ENCODE measurements at regions not wholly inside any gene's neighbourhood (a gene's known extent, or its start where the extent isn't known, plus 50 kb on each side); places are given as distances from the start of the nearest gene placed in this dataset.
A peak's percentile ranks its signal among the peaks of the same experiment; 100 is the strongest.

DNA sequence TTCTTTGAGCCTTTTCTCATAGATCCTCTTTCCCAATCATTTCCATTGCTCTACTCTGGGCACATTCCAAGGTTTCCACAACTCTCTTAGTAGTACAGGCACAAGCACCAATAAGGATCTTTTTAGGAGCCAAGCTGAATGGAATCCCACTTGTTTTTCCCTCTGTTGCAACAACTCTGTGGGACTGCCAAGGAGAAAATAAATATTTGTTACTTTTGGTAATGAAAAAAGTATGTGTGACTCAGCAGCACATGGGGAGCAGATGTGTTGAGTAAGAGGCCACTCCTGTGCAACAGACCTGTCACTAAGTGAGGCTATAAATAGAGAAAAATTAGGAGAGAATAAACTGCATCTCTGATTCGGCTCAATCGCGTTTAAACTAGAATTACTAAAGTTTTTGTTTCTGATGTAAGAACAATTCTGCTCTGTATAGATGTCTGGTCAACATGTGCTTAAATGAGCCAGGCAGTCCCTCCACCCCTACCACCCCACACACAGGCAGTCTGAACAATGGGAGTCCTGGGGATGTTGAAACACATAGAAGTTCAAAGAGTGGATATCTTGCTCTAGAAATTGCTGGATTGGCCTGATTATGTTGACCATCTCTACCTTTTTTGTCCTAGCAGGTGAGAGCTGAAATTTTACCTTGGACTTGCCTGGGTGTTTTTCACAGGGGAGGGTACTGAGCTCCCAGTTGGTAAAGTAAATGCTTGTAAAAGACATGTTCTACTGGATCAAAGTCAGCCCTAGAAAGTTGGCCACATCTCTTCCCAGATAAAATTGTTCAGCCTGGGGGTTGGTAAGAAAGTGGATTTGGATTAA lies 244.3 kb upstream of the NOVA1 start:
- DNase-seq (ENCODE audit: missing footprints) (no peak), ATAC-seq (peak; percentile 96)
- intact Hi-C loops (cut with DNase I) = no loop called here

DNA sequence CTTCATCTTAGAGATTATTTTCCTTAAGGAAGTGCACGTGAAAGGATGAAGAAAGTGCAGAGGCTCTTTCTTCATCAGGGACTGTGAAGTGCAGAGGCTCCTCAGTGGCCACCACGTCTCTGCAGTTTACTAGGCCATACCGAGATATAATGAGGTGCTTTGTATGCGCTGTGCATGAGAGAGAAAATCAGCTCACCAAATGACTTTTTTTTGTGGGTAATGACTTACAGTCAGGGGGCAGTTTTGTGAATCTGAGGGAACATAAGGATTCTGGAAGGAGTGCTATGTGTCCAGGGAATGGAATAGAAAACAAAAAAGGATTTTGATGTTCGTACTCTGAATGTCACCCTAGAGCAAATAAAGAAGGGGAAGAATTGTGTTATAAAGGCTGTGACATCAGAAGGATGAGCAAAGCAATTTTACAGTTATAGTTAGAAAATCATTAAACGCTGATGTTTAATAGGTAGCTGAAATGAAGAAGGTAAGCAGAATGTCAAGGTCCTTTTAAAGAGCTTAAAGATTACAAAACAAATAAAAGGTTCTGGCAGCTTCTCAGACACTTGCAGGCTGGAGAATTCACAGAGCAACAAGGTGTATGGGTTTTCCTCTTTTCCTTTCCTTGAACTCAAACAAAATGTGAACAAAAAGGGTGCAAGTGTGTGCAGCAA lies 247.5 kb upstream of the NOVA1 start:
- DNase-seq (ENCODE audit: missing footprints) (no peak), ATAC-seq (no peak)
- intact Hi-C loops (cut with DNase I) = no loop called here

DNA sequence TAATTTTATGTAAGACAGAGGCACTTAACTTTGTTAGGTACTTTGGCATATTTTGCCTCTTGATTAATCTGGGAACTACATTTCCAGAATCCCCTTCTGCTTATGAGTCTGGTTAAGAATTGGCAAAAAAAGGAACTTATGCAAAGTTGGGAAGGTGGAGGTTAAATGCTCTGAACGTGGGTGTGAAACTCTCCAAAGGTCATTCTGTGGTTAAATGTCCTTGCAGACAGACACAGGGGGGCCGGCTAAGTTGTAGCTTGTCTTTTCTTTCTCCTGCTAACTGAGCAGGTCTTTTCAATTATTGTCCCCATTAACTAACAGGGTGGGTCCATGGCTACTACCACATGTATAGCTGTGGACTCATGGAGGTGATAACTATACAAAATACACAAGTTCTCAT lies 248.6 kb upstream of the NOVA1 start:
- ATAC-seq = no peak
- intact Hi-C loops (cut with DNase I) = no loop called here
- DNase-seq (ENCODE audit: missing footprints) = no peak

DNA sequence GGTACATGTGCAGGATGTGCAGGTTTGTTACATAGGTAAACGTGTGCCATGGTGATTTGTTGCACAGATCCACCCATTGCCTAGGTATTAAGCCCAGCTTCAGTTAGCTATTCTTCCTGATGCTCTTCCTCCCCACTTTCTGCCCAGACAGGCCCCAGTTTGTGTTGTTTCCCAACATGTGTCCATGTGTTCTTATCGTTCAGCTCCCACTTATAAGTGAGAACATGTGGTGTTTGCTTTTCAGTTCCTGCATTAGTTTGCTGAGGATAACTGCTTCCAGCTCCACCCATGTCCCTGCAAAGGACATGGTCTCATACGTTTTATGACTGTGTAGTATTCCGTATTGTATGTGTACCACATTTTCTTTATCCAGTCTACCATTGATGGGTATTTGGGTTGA lies 251.7 kb upstream of the NOVA1 start:
- intact Hi-C loops (cut with DNase I) = no loop called here
- ATAC-seq = no peak

DNA sequence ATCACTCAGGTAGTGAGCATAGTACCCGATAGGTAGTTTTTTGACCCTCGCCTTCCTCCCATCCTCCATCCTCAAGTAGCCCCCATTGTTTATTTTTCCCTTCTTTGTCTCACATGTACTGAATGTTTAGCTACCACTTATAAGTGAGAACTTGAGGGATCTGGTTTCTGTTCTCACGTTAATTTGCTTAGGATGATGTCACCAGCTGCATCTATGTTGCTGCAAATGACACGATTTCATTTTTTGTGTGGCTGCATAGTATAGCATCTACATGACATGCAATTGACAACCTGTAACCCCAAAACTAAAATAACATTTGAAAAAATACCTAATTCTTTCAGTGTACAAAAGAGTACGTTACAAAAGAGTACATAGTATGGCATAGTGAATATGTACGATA lies 254.0 kb upstream of the NOVA1 start:
- ATAC-seq (no peak), DNase-seq (ENCODE audit: missing footprints) (no peak)
- intact Hi-C loops (cut with DNase I) = no loop called here

More for the DNA sequence above, 251.7 kb upstream of the NOVA1 start:
- no peak for DNase-seq (ENCODE audit: missing footprints)

DNA sequence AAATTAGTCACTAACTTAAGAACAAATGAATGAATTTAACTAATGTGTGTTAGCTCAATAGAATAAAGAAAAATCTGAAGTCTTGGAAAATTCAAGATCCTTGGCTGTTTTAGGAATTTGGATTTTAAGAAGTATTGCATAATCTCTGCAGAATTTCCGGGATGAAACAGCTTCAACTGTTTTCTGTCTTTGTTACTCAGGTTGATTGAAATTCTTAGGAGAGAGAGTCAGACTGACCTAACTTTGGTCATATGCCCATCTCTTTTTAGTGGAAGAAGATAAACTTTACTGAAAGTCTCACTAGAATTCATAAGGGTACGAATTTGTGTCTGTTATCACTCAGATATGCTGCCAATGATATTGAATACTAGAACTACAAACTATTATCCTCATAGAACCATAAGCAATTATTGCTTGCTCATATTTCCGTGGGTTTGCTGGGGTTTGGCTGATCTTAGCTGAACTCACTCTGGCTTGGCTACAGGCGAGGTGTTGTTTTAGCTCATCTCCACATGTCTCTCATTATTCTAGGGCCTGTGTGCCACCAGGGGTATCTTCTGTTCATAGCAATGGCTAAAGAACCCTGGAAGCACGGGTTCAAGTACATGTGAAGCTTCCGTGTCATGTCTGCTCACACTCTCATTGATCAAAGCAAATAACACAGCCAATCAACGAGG lies 257.4 kb upstream of the NOVA1 start:
- intact Hi-C loops (cut with DNase I) = no loop called here
- DNase-seq (ENCODE audit: missing footprints) = no peak

DNA sequence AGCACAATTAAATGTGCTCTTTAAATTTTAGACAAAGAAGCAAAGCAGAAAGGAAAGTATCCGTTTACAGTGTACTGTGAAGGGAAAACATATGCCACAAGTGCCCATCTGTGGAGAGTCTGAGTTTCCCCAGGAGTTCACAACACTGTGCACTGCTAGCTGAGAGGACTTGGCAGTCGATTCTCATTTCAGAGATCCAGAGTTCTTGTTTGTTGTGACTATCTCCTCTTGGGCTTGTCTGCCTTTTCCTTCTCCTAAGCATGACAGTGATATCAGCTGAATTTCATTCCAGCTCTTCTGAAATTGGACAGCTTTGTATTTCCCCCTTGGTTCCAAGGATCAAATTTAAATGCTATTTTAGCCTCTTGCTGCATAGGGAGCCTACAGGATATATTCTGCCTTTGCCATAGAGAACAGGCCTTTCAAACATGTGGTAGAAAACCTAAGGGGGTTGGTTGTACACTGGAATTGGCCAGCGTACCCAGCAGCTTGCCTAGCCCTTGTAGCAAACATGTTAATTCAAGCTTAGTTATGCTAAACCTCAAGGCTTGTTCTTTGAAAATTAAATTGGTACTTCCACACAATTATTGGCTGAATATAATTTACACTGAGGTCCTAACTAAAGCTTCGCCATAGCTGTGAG lies 259.2 kb upstream of the NOVA1 start:
- ATAC-seq (peak; percentile 94), DNase-seq (ENCODE audit: missing footprints) (no peak)
- intact Hi-C loops (cut with DNase I) = no loop called here

More for the DNA sequence above, 257.4 kb upstream of the NOVA1 start:
- peak; percentile 12 for ATAC-seq

DNA sequence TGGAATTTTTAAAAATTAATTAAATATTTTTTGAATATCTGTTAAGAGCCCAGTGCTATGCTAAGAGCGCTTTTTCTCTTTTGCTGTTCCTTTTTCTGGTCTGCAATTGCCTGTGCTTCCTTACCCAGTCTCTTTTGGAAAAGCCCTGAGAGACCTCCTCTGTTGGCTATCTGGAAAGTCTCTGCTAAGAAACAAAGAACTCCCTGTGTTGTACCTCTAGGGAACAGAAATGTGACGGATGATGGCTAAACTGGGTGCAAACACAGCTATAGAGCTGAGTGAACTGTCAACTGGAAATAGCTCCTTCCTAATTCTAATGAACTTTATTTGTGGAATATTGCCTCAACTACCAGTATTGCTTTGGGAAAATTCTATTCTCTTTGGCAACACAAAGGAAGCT lies 261.6 kb upstream of the NOVA1 start:
- intact Hi-C loops (cut with DNase I) = no loop called here
- no peak for DNase-seq (ENCODE audit: missing footprints)
- ATAC-seq = peak; percentile 50

DNA sequence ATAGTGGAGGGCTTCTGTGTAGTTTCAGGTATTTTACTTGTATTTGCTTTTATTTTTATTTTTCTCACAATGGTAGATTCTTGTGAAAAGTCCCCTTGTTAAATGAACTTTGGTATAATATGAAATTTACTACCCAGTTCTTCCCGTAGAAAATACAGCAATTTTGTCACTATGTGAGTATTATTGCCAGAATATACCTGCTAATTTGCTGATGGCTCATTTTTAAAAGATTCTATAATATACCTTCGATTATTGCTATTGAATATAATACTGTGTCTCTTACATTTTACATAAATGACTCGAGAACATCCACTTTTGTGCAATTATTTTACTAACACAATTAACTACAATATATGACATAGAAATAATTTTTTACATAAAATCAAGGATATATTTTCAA lies 262.3 kb upstream of the NOVA1 start:
- ATAC-seq = no peak
- DNase-seq (ENCODE audit: missing footprints) = no peak
- intact Hi-C loops (cut with DNase I) = no loop called here

DNA sequence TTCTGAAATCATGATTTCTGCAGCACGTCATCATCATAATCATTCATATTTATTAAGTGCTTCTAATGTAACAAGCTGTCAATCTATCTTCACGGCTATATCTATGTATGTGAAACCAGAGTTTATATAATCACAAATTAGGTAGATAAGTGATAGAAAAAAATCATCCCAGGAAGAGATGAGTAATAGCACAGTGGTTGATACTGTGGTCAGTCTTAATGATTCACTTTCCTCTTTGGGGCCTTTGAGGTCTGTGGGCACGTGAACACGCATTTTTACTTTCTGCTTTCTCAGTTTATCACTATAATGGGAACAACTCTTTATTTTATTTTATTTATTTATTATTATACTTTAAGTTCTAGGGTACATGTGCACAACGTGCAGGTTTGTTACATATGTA lies 265.9 kb upstream of the NOVA1 start:
- no peak for DNase-seq (ENCODE audit: missing footprints)
- ATAC-seq = no peak
- intact Hi-C loops (cut with DNase I) = no loop called here

DNA sequence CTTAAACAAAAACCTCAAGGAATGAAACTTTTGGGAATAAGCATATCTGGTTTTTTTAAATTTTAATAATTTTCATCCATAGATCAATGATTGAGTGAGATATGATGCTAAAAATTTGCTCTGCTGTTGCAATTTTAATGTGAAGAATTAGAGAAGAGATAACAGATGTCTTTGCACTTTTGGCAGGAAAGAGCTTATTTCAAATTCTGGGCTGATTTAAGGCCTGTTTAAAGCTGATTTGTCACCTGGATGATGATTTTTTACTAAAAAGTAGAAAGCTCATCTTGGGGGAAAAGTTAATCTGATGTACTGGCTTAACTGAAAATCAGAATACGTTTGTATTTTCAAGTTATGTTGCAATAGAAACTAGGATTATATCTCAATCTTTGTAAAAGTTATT lies 268.9 kb upstream of the NOVA1 start:
- intact Hi-C loops (cut with DNase I) = no loop called here
- DNase-seq (ENCODE audit: missing footprints) = no peak
- no peak for ATAC-seq

DNA sequence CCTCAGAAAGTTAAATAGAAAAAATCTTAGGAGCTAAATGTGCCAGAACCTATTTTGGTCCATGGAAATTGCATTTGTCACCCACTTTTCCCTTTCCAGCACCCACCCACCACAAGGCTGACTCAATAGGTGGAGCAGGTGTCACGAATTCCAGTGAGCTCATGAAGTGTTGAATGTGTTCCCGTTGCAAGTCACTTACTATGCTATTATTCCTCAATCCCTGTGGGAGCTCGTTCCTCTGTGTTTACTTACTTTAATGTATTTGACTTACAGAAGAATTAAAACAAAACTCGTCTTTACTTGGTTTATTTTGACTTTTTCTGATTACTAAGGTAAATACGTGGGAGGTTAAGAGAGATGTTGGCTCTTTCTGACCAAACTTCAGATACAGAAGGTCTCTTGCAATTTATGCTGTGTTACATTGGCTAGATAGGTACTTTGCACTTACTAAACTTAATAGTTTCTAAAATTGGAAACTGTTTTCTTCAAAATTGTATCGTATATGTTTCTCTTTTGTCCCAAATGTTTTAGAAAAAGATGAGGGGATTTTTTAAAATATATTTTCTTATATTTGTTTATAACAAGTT lies 269.4 kb upstream of the NOVA1 start:
- intact Hi-C loops (cut with DNase I) = no loop called here
- ATAC-seq = no peak
- DNase-seq (ENCODE audit: missing footprints) = no peak

DNA sequence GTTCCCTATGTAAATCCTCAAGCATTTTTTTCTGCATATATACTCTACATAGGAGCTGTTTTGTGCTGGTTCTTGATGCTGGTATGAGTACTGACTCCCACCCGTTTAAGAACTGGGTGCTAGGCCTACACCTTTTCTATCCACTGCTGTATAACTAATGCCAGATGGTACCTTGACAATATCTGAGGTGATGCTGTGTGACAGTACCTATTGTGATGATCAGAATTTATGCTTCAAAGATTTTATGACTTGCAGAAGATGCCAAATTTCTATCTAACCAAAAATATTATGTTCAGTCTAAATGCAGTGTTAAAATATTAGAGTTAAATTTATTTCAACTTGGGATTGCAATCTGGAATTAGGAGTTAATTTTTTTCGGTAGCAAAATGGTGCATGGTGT lies 272.3 kb upstream of the NOVA1 start:
- DNase-seq (ENCODE audit: missing footprints) = no peak
- ATAC-seq = no peak
- intact Hi-C loops (cut with DNase I) = no loop called here

DNA sequence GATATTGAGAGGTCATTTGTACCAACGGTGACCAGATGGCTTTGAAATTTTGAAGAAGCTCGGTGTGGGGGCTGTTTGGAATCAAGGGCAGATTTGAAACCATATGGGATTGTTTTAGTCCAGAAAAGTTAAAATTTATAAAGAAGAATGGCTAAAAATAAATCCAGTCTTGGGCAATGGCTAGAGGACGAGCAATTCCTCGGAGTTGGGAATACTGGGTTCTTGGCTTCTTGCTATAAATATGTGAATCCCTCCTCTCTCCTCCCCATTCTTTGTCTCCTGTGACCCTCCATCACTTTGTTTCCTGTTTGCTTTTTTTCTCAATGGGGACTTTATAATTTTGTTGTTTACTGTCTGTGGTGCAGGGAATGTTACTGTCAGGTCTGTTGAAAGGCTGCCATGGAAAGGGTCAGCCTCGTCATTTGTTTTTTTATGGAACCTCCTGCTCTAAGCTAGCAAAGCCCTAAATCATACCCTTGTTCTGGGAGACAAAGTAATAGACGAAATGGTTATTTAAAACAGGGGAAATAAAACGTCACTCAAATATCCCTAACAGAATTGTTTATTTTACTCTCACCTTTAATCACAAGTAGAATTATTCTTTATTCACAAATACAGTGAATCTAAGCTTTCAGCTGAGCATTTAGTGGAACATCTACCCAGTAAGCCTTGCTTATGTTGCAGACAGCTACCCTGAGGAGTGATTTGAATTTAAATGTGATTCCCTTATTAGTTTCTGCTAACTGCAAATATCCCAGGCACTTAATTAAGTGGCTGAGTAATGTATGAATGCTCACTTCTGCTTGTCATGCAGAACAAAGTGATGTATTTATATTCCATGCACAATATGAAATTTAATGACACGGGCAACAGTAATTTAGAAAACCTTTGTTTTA lies 273.1 kb upstream of the NOVA1 start:
- ATAC-seq = no peak
- intact Hi-C loops (cut with DNase I) = no loop called here
- DNase-seq (ENCODE audit: missing footprints) = no peak

DNA sequence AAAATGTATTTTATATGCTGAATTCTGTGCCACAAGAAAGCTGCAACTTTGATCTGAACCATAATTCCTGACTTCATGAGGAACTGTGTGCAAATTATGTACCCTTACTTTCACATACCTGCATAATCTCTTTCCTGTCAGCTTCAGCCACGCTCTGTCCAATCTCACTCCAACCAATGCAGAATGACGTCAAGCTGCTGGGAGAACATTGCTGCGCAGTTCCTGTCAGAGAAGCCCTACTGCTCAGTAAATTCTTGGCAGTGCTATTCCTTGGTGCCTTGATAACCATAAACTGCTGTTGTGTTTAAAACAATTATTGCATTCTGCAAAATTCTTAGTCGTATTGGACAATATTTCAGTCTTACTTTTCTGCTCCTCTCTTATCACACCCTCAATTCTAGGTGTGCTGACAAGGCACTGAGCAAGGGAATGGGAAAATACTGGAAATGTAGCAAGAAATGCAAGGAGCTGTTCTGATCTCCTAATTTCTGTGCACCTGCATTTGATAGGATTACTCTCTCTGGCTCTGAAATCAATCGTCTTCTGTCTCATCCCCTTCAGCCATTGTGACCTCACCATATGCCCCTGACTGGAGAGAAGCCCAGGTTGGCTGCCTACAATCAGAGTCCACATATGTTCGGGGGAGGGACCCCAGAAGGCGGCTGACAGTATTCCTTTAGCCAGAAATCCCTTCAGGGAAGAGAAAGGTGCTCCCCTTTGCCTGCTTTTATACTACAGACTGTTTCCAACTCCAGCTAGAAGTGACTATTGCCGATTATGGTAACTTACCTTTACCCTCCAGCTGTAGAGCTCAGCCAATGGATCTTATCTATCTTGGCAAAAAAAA lies 274.9 kb upstream of the NOVA1 start:
- peak; percentile 97 for ATAC-seq
- DNase-seq (ENCODE audit: missing footprints) = no peak
- intact Hi-C loops (cut with DNase I) = no loop called here

DNA sequence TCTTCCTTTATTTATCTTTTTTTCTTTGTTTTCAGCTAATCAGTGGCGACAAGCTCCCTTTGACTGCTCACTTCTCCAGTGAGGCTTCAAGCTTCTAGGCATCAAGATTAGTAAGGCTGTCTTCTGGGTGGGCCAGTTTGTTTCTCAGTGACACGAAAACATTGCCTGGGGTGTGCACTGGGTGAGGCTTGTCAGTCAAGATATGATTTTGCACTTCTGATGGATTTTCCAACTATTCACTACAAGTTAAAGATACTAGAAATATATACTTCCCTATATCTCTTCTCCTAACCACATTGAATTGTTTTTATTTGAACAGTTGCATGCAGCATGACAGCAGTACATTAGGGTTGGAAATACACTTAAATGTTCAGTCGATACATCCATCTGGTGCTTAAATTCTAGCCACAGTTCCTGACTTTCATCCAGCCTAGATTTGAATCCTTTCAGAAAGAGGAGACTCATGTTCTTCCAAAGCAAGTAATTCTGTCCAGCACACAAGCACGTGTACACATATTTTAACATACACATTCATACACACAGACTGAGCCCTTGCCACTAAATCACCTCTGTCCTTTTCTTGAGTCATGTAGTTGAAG lies 275.6 kb upstream of the NOVA1 start:
- DNase-seq (ENCODE audit: missing footprints) (no peak), ATAC-seq (no peak)
- intact Hi-C loops (cut with DNase I) = no loop called here

DNA sequence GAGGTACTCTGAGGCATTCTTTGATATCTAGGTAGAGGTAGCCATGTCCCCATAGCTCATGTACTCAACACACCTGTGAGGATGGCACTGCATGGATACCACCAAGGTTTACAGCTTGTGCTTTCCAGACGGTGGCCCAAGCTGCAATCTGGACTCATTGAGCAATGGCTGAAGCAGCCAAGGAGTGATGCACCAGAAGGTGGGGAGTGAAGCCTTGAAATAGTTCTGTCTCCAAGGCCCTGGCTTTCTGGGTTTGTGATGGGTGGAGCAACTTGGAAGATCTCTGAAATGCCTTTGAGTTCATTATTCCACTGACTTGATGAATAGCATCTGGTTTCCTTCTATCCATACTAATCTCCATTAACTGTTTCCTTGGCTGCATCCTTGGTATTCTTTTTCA lies 290.0 kb upstream of the NOVA1 start:
- ATAC-seq (peak; percentile 92), DNase-seq (ENCODE audit: missing footprints) (no peak)
- intact Hi-C loops (cut with DNase I) = no loop called here
